ENCODE measurements at regions not wholly inside any gene's neighbourhood (a gene's known extent, or its start where the extent isn't known, plus 50 kb on each side); places are given as distances from the start of the nearest gene placed in this dataset.
"Not testable (repeated sequence)": the region's sequence is repeated elsewhere in the genome, so short reads cannot be mapped to it uniquely, and the experiment has no call there.

GRCh38 chr4:162841753-162842152 is 324.9 kb downstream of the NAF1 start:
- no peak for DNase-seq (ENCODE audit: low spot score)

GRCh38 chr4:162839814-162840213 is 326.9 kb downstream of the NAF1 start:
- DNase-seq (ENCODE audit: low spot score) = no peak

- DNase-seq (ENCODE audit: low spot score) = no peak
These were observed 328.0 kb downstream of the NAF1 start for GRCh38 chr4:162838671-162839070.

GRCh38 chr4:162837679-162838078 is 329.0 kb downstream of the NAF1 start:
- no peak for DNase-seq (ENCODE audit: low spot score)

- DNase-seq (ENCODE audit: low spot score) = no peak
These were observed 329.4 kb downstream of the NAF1 start for GRCh38 chr4:162837241-162837640.

- no peak for DNase-seq (ENCODE audit: low spot score)
These were observed 329.9 kb downstream of the NAF1 start for GRCh38 chr4:162836773-162837172.

GRCh38 chr4:162836258-162836657 is 330.4 kb downstream of the NAF1 start:
- DNase-seq (ENCODE audit: low spot score) = not testable (repeated sequence)

- DNase-seq (ENCODE audit: low spot score) = no peak
These were observed 335.8 kb downstream of the NAF1 start for GRCh38 chr4:162830899-162831298.

- not testable (repeated sequence) for DNase-seq (ENCODE audit: low spot score)
These were observed 349.3 kb downstream of the NAF1 start for GRCh38 chr4:162817374-162817773.

- no peak for DNase-seq (ENCODE audit: low spot score)
These were observed 362.3 kb downstream of the NAF1 start for GRCh38 chr4:162804351-162804924.

GRCh38 chr4:162803378-162803777 is 363.3 kb downstream of the NAF1 start:
- DNase-seq (ENCODE audit: low spot score) = no peak

GRCh38 chr4:162797108-162797507 is 369.6 kb downstream of the NAF1 start:
- no peak for DNase-seq (ENCODE audit: low spot score)

- DNase-seq (ENCODE audit: low spot score) = no peak
These were observed 373.1 kb downstream of the NAF1 start for GRCh38 chr4:162793571-162793970.

- no peak for DNase-seq (ENCODE audit: low spot score)
These were observed 373.7 kb downstream of the NAF1 start for GRCh38 chr4:162793004-162793403.

GRCh38 chr4:162791226-162791625 is 375.5 kb downstream of the NAF1 start:
- DNase-seq (ENCODE audit: low spot score) = no peak

GRCh38 chr4:162787120-162787519 is 379.6 kb downstream of the NAF1 start:
- DNase-seq (ENCODE audit: low spot score) = no peak

GRCh38 chr4:162782778-162783525 is 383.7 kb downstream of the NAF1 start:
- no peak for DNase-seq (ENCODE audit: low spot score)

GRCh38 chr4:162782096-162782777 is 384.5 kb downstream of the NAF1 start:
- no peak for DNase-seq (ENCODE audit: low spot score)

- no peak for DNase-seq (ENCODE audit: low spot score)
These were observed 395.8 kb downstream of the NAF1 start for GRCh38 chr4:162770761-162771490.

GRCh38 chr4:162767083-162767482 is 399.6 kb downstream of the NAF1 start:
- no peak for DNase-seq (ENCODE audit: low spot score)

- DNase-seq (ENCODE audit: low spot score) = no peak
These were observed 404.7 kb downstream of the NAF1 start for GRCh38 chr4:162761965-162762364.

GRCh38 chr4:162740228-162740627 is 426.5 kb downstream of the NAF1 start:
- not testable (repeated sequence) for DNase-seq (ENCODE audit: low spot score)

GRCh38 chr4:162739596-162739995 is 427.1 kb downstream of the NAF1 start:
- not testable (repeated sequence) for DNase-seq (ENCODE audit: low spot score)
